Type B pancreatic cell (in vitro differentiated cells): ENCODE measurements at regions not wholly inside any gene's neighbourhood (a gene's known extent, or its start where the extent isn't known, plus 50 kb on each side); places are given as distances from the start of the nearest gene placed in this dataset.

Experiments used
- DNase-seq: peaks from one replicate; pipeline ENCODE4 v3.0.0; 2021; ENCODE audit warnings: mixed read lengths; ENCODE audit not compliant: unreplicated experiment; ENCODE audit errors: extremely low spot score
- H3K27ac Mint-ChIP-seq: 2 replicates; pipeline ENCODE4 v1.8.0; 2021; ENCODE audit warnings: mild to moderate bottlenecking, mixed read lengths
- H3K27me3 Mint-ChIP-seq: 2 replicates; pipeline ENCODE4 v1.8.0; 2021; ENCODE audit warnings: mixed read lengths
- H3K36me3 Mint-ChIP-seq: 2 replicates; pipeline ENCODE4 v1.8.0; 2021; ENCODE audit warnings: mixed read lengths
- H3K4me1 Mint-ChIP-seq: one replicate; pipeline ENCODE4 v1.8.0; 2021; ENCODE audit warnings: mixed read lengths; ENCODE audit not compliant: unreplicated experiment
- H3K4me3 Mint-ChIP-seq: 2 replicates; pipeline ENCODE4 v1.8.0; 2021; ENCODE audit warnings: mild to moderate bottlenecking, mixed read lengths
- H3K9me3 Mint-ChIP-seq: 2 replicates; pipeline ENCODE4 v1.8.0; 2021; ENCODE audit warnings: mixed read lengths
- TF ChIP-seq, protein P1 (sequence below): fragments of 200-600 bp; sonication (generic); conservative IDR thresholded peaks from 2 replicates; pipeline ENCODE4 v1.5.0; 2021; ENCODE audit warnings: antibody characterized with exemption, mild to moderate bottlenecking

DNA sequence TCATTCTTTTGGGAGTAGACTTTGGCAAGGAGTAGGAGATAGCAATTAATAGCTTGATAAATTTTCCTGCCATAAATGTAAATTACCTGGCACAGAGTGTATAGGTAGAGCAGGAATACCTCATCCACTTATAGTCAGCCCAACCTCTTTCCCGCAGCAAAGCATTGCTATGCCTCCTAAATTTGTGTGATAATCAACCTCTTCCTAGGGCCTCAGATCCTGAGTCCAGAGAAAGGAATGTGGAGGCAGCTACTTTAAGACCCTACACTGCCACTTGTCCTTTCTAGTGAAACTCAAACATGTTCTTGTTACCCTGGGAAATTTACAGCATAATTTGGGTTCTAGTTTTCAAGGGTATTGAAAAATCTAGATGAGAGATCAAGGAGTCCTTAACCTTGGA, 919.0 kb downstream of the RAPGEF2 start:
- Mint-ChIP-seq H3K9me3 (peaks cover 6% of the 10 kb centered on the region), H3K27ac (no peak overlapping the region), H3K36me3 (no peaks in the 10 kb centered on the region), H3K4me3 (no peak overlapping the region), H3K27me3 (no peaks in the 10 kb centered on the region), H3K4me1 (no peaks in the 10 kb centered on the region)
- TF ChIP-seq, protein P1, sequence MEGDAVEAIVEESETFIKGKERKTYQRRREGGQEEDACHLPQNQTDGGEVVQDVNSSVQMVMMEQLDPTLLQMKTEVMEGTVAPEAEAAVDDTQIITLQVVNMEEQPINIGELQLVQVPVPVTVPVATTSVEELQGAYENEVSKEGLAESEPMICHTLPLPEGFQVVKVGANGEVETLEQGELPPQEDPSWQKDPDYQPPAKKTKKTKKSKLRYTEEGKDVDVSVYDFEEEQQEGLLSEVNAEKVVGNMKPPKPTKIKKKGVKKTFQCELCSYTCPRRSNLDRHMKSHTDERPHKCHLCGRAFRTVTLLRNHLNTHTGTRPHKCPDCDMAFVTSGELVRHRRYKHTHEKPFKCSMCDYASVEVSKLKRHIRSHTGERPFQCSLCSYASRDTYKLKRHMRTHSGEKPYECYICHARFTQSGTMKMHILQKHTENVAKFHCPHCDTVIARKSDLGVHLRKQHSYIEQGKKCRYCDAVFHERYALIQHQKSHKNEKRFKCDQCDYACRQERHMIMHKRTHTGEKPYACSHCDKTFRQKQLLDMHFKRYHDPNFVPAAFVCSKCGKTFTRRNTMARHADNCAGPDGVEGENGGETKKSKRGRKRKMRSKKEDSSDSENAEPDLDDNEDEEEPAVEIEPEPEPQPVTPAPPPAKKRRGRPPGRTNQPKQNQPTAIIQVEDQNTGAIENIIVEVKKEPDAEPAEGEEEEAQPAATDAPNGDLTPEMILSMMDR, result no peak
- no peak for DNase-seq

DNA sequence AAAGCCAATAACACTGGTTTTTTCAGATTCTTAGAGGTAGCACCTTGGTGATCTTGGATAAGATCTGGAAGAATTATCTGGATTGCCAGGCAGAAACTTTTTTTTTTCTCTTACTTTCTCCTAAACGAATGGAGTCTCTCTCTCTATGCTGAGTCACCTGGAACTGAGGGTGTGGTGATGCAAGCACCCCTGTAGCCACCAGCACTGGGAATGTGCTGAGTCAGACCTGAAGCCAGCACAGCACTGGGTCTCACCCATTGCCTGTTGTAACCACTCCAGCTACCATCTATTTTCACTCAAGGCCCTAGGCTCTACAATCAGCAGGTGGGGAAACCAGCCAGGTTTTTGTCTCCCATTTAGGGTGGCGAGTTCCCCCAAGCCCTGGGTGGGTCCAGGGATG, 923.8 kb downstream of the RAPGEF2 start:
- DNase-seq, result no peak
- no peaks in the 10 kb centered on the region for H3K4me1 Mint-ChIP-seq
- no peaks in the 10 kb centered on the region for H3K27me3 Mint-ChIP-seq
- no peaks in the 10 kb centered on the region for H3K36me3 Mint-ChIP-seq
- H3K27ac Mint-ChIP-seq, result no peak overlapping the region
- TF ChIP-seq, protein P1, result no peak
- no peak overlapping the region for H3K4me3 Mint-ChIP-seq
- H3K9me3 Mint-ChIP-seq, result no peaks in the 10 kb centered on the region

DNA sequence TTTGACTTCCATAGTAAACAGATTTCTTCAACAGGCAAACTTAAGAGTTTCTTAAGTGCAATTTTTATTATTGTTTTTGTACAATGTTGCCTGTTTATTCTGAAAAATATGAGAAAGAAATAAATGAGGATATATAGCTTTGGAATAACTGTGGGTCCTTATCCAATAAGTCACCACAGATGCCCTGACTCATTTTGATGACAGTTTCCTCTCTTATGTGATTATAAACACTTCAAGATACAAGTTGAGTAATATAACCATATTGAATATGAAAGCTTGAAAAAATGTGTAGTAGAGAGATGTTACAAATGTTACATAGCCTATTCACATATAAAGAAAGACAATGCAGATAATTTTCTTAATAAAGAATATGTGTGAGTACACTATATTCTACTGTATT, 931.6 kb downstream of the RAPGEF2 start:
- Mint-ChIP-seq H3K4me1 (no peaks in the 10 kb centered on the region), H3K36me3 (no peaks in the 10 kb centered on the region), H3K27me3 (no peaks in the 10 kb centered on the region), H3K27ac (no peak overlapping the region), H3K4me3 (no peak overlapping the region), H3K9me3 (no peaks in the 10 kb centered on the region)
- TF ChIP-seq, protein P1, result no peak
- no peak for DNase-seq

DNA sequence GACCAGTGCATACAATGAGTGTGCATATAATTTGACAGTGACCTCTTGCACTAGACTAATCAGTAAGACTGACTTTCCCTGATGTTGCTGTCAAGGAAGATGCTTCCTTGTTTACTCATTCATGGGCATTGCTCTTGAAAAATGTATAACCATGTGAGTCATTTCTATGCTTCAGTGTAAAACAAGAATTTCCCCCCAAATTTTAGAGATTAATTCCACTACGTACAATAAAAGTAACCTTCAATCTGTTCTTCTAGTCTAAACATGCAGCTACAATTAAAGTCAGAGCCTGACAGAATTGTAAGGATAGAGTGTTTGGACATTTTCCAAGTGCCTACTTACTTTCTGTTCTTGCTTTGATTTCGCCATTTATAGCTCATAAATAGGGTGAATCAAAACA, 935.7 kb downstream of the RAPGEF2 start:
- no peak for DNase-seq
- Mint-ChIP-seq H3K4me1 (no peaks in the 10 kb centered on the region), H3K4me3 (no peak overlapping the region), H3K27me3 (no peaks in the 10 kb centered on the region), H3K9me3 (no peaks in the 10 kb centered on the region), H3K36me3 (no peaks in the 10 kb centered on the region), H3K27ac (no peak overlapping the region)
- TF ChIP-seq, protein P1, result no peak

DNA sequence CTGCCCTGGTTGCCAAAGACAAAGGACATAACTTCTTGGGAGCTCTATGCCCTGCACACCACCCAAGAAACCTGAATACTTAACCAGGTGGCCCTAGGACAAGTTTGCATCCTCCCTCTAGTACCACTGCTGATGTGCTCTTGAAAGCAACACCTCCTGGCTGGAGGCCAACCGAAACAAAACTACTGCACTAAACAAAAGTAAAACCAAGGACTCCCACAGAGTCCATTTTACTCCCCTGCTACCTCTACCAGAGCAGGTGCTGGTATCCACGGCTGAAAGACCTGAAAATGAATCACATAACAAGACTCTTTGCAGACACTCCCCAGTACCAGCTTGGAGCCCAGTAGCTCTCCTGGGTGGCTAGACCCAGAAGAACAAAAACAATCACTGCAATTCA, 941.8 kb downstream of the RAPGEF2 start:
- no peak overlapping the region for H3K4me3 Mint-ChIP-seq
- no peaks in the 10 kb centered on the region for H3K36me3 Mint-ChIP-seq
- H3K27ac Mint-ChIP-seq, result no peak overlapping the region
- H3K4me1 Mint-ChIP-seq, result no peaks in the 10 kb centered on the region
- no peaks in the 10 kb centered on the region for H3K27me3 Mint-ChIP-seq
- DNase-seq, result no peak
- no peaks in the 10 kb centered on the region for H3K9me3 Mint-ChIP-seq
- TF ChIP-seq, protein P1, result no peak
